ENCODE measurements at regions not wholly inside any gene's neighbourhood (a gene's known extent, or its start where the extent isn't known, plus 50 kb on each side); places are given as distances from the start of the nearest gene placed in this dataset.

- Histone ChIP-seq H4K8ac (ENCODE audit: low read depth in 2 of 2, low read length in 2 of 2) (no peak overlapping the region), H3K4me1 (ENCODE audit: control insufficient read depth, insufficient read depth, low read length) (no peaks in the 10 kb centered on the region)
- no peak for DNase-seq
These were observed 176.5 kb downstream of the GBA3 start for GRCh38 chr4:22869235-22869634.

More at GRCh38 chr4:22869235-22869634, 176.5 kb downstream of the GBA3 start:
- Histone ChIP-seq H4K91ac (ENCODE audit: insufficient read depth, low read depth, low read length) (no peak overlapping the region), H3K27ac (ENCODE audit: insufficient read depth, low read length) (no peak overlapping the region), H2AFZ (replicated peaks; ENCODE audit: low read length, poor library complexity) (no peak overlapping the region), H3K18ac (ENCODE audit: low read depth, low read length) (no peak overlapping the region), H4K20me1 (ENCODE audit: insufficient read depth, low read length) (no peaks in the 10 kb centered on the region), H3K9ac (ENCODE audit: low read depth, low read length) (no peak overlapping the region), H2BK20ac (ENCODE audit: low read depth, low read length) (no peak overlapping the region), H3K23ac (ENCODE audit: low read depth, low read length) (no peak overlapping the region), H3K79me1 (ENCODE audit: low read depth in 1 of 2, low read length in 2 of 2) (no peaks in the 10 kb centered on the region), H2BK15ac (ENCODE audit: low read depth, low read length) (no peak overlapping the region), H3K27me3 (ENCODE audit: control insufficient read depth, insufficient read depth, low read length) (no peaks in the 10 kb centered on the region), H3K56ac (ENCODE audit: extremely low read depth, insufficient read depth, low read length) (no peak overlapping the region), H3K9me3 (ENCODE audit: control insufficient read depth, insufficient read depth, low read length) (peaks cover 11% of the 10 kb centered on the region), H3K4ac (ENCODE audit: low read depth, low read length) (no peak overlapping the region), H3K4me3 (ENCODE audit: insufficient read depth, low read depth, low read length) (no peak overlapping the region), H2AK5ac (ENCODE audit: low read depth, low read length) (no peak overlapping the region), H2BK120ac (ENCODE audit: low read depth, low read length) (no peak overlapping the region), H3K4me2 (ENCODE audit: low read depth, low read length) (no peak overlapping the region), H2AK9ac (replicated peaks; ENCODE audit: low read depth, low read length, poor library complexity) (no peak overlapping the region), H2BK5ac (ENCODE audit: low read depth, low read length, poor library complexity, severe bottlenecking) (no peak overlapping the region), H3K14ac (replicated peaks; ENCODE audit: low read depth, low read length) (no peak overlapping the region), H3K36me3 (ENCODE audit: control insufficient read depth, insufficient read depth, low read length) (no peaks in the 10 kb centered on the region), H4K5ac (ENCODE audit: low read depth, low read length) (no peak overlapping the region), H3K9me1 (ENCODE audit: insufficient read depth, low read length) (no peaks in the 10 kb centered on the region)
- POLR2A ChIA-PET (ENCODE audit: unreplicated experiment) = no interaction called here
- dilution Hi-C loops (cut with HindIII; ENCODE audit: low sequenced_read_pairs, unreplicated experiment) (no loop called here), in situ Hi-C loops (cut with MboI; ENCODE audit: low sequenced_read_pairs) (no loop called here), intact Hi-C loops (cut with micrococcal nuclease) (no loop called here)
- CTCF ChIA-PET = no interaction called here
- no TSS peak for BruUV-seq (replicated peaks)
- no CpG with 5 or more reads among the region's 3 CpGs for WGBS, 2 experiments (ENCODE audit: extremely low coverage in 2 of 2, insufficient read length in 1 of 2)
- ATAC-seq (ENCODE audit: low read depth) = no peak
- no peak for TF ChIP-seq MXI1 (IDR thresholded peaks at IDR 0.05; ENCODE audit: borderline replicate concordance, low read depth, low read length)
- no peak for TF ChIP-seq POLR2A (IDR thresholded peaks at IDR 0.05; ENCODE audit: low read depth, low read length)
- TF ChIP-seq FOS (IDR thresholded peaks at IDR 0.05; ENCODE audit: low read depth, low read length) = no peak
- no peak for TF ChIP-seq BHLHE40 (IDR thresholded peaks at IDR 0.05; ENCODE audit: low read depth, low read length)
- no peak for TF ChIP-seq ELK1 (IDR thresholded peaks at IDR 0.05; ENCODE audit: borderline replicate concordance, low read depth, low read length)
- TF ChIP-seq MAZ (IDR thresholded peaks at IDR 0.05; ENCODE audit: borderline replicate concordance, low read depth, low read length) = no peak
- no peak for TF ChIP-seq CEBPB (IDR thresholded peaks at IDR 0.05; ENCODE audit: low read depth, low read length)
- TF ChIP-seq NFE2L2 (IDR thresholded peaks at IDR 0.05; ENCODE audit: low read depth, low read length) = no peak
- TF ChIP-seq, protein P1, sequence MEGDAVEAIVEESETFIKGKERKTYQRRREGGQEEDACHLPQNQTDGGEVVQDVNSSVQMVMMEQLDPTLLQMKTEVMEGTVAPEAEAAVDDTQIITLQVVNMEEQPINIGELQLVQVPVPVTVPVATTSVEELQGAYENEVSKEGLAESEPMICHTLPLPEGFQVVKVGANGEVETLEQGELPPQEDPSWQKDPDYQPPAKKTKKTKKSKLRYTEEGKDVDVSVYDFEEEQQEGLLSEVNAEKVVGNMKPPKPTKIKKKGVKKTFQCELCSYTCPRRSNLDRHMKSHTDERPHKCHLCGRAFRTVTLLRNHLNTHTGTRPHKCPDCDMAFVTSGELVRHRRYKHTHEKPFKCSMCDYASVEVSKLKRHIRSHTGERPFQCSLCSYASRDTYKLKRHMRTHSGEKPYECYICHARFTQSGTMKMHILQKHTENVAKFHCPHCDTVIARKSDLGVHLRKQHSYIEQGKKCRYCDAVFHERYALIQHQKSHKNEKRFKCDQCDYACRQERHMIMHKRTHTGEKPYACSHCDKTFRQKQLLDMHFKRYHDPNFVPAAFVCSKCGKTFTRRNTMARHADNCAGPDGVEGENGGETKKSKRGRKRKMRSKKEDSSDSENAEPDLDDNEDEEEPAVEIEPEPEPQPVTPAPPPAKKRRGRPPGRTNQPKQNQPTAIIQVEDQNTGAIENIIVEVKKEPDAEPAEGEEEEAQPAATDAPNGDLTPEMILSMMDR (conservative IDR thresholded peaks at IDR 0.05; ENCODE audit: low read depth, low read length) = no peak
- TF ChIP-seq SMC3 (IDR thresholded peaks at IDR 0.05; ENCODE audit: low read depth, low read length) = no peak
- no peak for TF ChIP-seq RCOR1 (IDR thresholded peaks at IDR 0.05; ENCODE audit: insufficient replicate concordance, low read length)
- no peak for TF ChIP-seq MAFK (IDR thresholded peaks at IDR 0.05; ENCODE audit: low read depth, low read length)
